Karpas-422 (cell line): ENCODE measurements at regions not wholly inside any gene's neighbourhood (a gene's known extent, or its start where the extent isn't known, plus 50 kb on each side); places are given as distances from the start of the nearest gene placed in this dataset.

Experiments
- DNase-seq: peaks from one replicate; pipeline ENCODE4 v3.0.0-alpha.2; 2015
- H2AFZ ChIP-seq: fragments of 200-600 bp; sonication (generic); 2 replicates; pipeline ENCODE4 v1.6.1; 2014; ENCODE audit warnings: antibody characterized with exemption, low read length, mixed read lengths
- H3K27ac ChIP-seq: fragments of 200-600 bp; sonication (generic); 2 replicates; pipeline ENCODE4 v1.5.1; 2014; ENCODE audit warnings: mild to moderate bottlenecking, low read length, moderate library complexity
- H3K27me3 ChIP-seq: fragments of 200-600 bp; sonication (generic); 2 replicates; pipeline ENCODE4 v1.6.1; 2014; ENCODE audit warnings: low read length, mixed read lengths
- H3K36me3 ChIP-seq: fragments of 200-600 bp; sonication (generic); 2 replicates; pipeline ENCODE4 v1.6.1; 2014; ENCODE audit warnings: low read length, mixed read lengths; ENCODE audit not compliant: insufficient read depth
- H3K4me1 ChIP-seq: fragments of 200-600 bp; sonication (generic); 2 replicates; pipeline ENCODE4 v1.6.1; 2014; ENCODE audit warnings: mild to moderate bottlenecking, low read length, mixed read lengths
- H3K4me2 ChIP-seq: fragments of 200-600 bp; sonication (generic); 2 replicates; pipeline ENCODE4 v1.6.1; 2014; ENCODE audit warnings: low read length, low read depth, mild to moderate bottlenecking; ENCODE audit not compliant: poor library complexity, severe bottlenecking
- H3K4me3 ChIP-seq: fragments of 200-600 bp; sonication (generic); 2 replicates; pipeline ENCODE4 v1.5.1; 2014; ENCODE audit warnings: mild to moderate bottlenecking, antibody characterized with exemption, low read length, mixed read lengths
- H3K79me2 ChIP-seq: fragments of 200-600 bp; sonication (generic); 2 replicates; pipeline ENCODE4 v1.6.1; 2014; ENCODE audit warnings: mild to moderate bottlenecking, low read length, mixed read lengths
- H3K9ac ChIP-seq: fragments of 200-600 bp; sonication (generic); 2 replicates; pipeline ENCODE4 v1.6.0; 2014; ENCODE audit warnings: low read length
- H3K9me2 ChIP-seq: fragments of 200-600 bp; sonication (generic), shearing (Covaris generic); replicated peaks from 2 replicates; pipeline ENCODE4 v1.6.0; 2014; ENCODE audit warnings: mild to moderate bottlenecking, low read length, moderate library complexity; ENCODE audit not compliant: insufficient read depth
- H3K9me3 ChIP-seq: fragments of 300-700, 200-600 bp; sonication (generic); 2 replicates; pipeline ENCODE4 v1.6.1; 2014; ENCODE audit warnings: low read length, mixed read lengths
- H4K20me1 ChIP-seq: fragments of 200-600 bp; sonication (generic); 2 replicates; pipeline ENCODE4 v1.6.1; 2014; ENCODE audit warnings: mild to moderate bottlenecking, antibody characterized with exemption, low read length, low read depth; ENCODE audit not compliant: insufficient read depth

DNA sequence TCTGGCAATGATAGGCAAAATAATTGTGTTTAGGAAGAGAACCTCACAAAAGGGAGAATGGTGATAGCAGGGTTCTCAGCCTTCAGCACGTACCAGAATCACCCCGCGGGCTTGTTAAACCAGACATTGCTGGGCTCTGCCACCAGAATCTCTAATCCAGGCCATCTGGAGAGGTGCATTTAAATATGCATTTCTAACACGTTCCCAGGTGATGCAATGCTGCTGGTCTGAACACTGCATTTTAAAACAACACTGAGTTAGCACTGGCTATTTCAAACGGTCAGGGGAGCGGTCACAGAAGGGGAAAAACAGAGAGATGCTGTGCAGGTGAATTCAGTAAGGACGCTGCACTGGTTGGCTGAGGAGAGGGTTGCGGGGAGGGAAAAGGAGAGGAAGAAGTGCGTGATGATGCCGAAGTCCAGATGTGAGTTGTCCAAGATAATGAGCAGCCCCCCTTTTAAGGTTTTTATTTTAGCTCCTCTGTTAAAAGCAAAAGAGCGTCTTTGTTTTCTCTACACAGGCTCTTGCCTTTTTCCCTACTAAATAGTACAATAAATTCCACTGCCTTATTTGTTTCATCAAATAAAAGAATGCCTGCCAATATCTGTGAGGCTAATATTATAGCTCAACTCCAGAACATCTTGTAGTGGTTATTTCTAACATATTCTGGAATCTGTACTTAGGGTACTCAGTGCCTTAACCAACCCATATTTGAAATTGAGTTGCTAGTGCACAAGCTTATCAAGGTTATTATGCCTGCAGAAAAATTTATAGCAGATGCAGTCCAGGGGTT, 109.6 kb upstream of the POU2AF2 start:
- Histone ChIP-seq H3K9me2 (no peaks in the 10 kb centered on the region), H3K27ac (no peak overlapping the region), H3K9me3 (0 out of 2 replicates have a peak, but pooled peaks cover 4% of the 10 kb centered on the region), H3K4me1 (no peaks in the 10 kb centered on the region), H3K27me3 (peaks cover 7% of the 10 kb centered on the region; the same call in 1 of the 2 replicates), H2AFZ (no peak overlapping the region), H3K9ac (no peak overlapping the region), H3K4me3 (no peak overlapping the region), H3K4me2 (no peak overlapping the region), H3K79me2 (no peaks in the 10 kb centered on the region), H4K20me1 (no peaks in the 10 kb centered on the region; the same call in 1 of the 2 replicates), H3K36me3 (no peaks in the 10 kb centered on the region)
- DNase-seq, result no peak

DNA sequence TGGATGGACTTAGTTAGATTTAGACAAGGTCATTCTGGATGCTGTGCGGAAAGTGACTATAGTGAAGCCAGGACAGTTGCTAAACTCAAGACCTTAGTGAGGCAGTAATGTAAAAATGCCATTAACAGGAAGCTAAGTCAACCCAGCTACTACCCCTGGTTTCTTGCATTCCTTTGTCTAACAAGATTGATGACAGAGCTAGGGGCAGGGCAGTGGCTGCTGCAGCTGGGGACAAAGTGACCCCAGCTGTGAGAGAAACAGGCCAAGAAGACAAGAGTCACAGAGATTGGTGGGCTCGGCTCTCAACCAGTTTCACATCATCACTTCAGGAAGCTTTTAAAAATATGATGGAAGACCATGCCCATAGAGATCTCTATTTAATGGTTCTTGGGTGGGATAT, 110.4 kb upstream of the POU2AF2 start:
- Histone ChIP-seq H3K9me2 (no peaks in the 10 kb centered on the region), H3K4me3 (no peak overlapping the region), H3K79me2 (no peaks in the 10 kb centered on the region), H3K4me1 (no peaks in the 10 kb centered on the region), H3K9ac (no peak overlapping the region), H3K4me2 (no peak overlapping the region), H3K9me3 (0 out of 2 replicates have a peak, but pooled peaks cover 4% of the 10 kb centered on the region), H3K36me3 (no peaks in the 10 kb centered on the region), H3K27ac (no peak overlapping the region), H2AFZ (no peak overlapping the region), H4K20me1 (no peaks in the 10 kb centered on the region; the same call in 1 of the 2 replicates), H3K27me3 (peaks cover 7% of the 10 kb centered on the region; the same call in 1 of the 2 replicates)
- no peak for DNase-seq

DNA sequence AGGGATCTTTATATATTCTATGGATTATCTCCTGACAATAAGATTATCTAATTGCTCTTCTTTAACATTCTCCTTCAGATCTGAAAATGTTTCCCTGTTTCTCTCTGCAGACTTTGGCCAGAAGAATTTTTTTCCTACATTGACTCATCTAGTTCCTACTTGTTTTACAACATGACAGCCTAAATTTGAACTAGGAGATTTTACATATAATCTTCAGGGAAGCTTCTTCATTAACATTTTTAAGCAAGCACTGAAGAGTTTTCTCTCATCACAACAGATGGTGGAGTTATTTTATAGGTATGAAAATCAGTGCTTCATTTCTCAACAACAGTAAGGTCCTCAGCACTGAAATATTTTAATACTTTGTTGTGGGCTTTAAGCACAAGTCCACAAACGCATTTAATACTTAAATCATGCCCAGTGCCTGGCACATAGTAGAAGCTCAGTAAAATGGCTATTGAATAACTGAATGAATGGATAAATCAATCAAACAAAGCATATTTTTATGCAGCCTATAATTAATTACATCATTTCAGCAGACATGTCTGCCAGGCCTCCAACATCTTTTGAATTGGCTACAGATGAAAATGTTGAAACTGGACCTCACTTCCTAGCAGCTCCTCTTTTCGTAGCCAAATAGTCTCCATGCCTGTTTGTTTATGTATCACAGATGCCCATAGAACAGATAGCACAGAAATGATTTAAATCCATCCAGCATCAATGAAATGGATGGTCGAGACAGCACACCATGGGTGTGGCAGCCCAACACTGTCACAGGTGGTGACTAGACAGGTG, 117.3 kb upstream of the POU2AF2 start:
- H3K4me1 ChIP-seq, result no peaks in the 10 kb centered on the region
- H3K4me2 ChIP-seq, result no peak overlapping the region
- H3K9me3 ChIP-seq, result 0 out of 2 replicates have a peak, but pooled peaks cover 4% of the 10 kb centered on the region
- no peak for DNase-seq
- H3K9ac ChIP-seq, result no peak overlapping the region
- H3K27ac ChIP-seq, result no peak overlapping the region
- H3K27me3 ChIP-seq, result 0 out of 2 replicates have a peak, but pooled peaks cover 10% of the 10 kb centered on the region
- H3K4me3 ChIP-seq, result no peak overlapping the region
- no peak overlapping the region for H2AFZ ChIP-seq
- H3K9me2 ChIP-seq, result no peaks in the 10 kb centered on the region
- no peaks in the 10 kb centered on the region for H3K79me2 ChIP-seq
- no peaks in the 10 kb centered on the region for H3K36me3 ChIP-seq
- no peaks in the 10 kb centered on the region for H4K20me1 ChIP-seq

DNA sequence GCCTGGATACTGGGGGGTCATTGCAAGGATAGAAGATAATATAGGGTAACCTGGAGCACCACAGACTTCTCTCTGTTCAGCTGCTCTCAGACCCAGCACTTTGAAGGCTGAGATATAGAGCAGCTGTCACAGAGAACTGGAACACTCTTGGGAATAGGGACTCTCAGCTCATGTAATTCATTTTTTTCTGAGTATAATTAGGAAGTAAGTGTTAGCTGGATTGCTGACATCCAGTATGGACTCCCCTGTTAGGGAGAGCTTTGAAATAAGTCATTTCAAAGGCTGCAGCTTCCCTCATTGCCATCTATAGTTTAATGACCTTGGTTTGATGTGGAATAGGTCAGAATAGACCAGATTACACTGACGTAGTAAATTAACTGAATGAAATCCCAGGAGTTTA, 120.8 kb upstream of the POU2AF2 start:
- no peak overlapping the region for H3K4me3 ChIP-seq
- H3K4me2 ChIP-seq, result no peak overlapping the region
- no peaks in the 10 kb centered on the region for H3K79me2 ChIP-seq
- H3K9me2 ChIP-seq, result no peaks in the 10 kb centered on the region
- no peaks in the 10 kb centered on the region for H4K20me1 ChIP-seq
- 0 out of 2 replicates have a peak, but pooled peaks cover 4% of the 10 kb centered on the region for H3K27me3 ChIP-seq
- no peaks in the 10 kb centered on the region for H3K36me3 ChIP-seq
- peaks cover 3% of the 10 kb centered on the region; the same call in 1 of the 2 replicates for H3K4me1 ChIP-seq
- no peak overlapping the region for H3K27ac ChIP-seq
- H2AFZ ChIP-seq, result no peak overlapping the region
- H3K9me3 ChIP-seq, result no peaks in the 10 kb centered on the region
- no peak overlapping the region for H3K9ac ChIP-seq
- no peak for DNase-seq

DNA sequence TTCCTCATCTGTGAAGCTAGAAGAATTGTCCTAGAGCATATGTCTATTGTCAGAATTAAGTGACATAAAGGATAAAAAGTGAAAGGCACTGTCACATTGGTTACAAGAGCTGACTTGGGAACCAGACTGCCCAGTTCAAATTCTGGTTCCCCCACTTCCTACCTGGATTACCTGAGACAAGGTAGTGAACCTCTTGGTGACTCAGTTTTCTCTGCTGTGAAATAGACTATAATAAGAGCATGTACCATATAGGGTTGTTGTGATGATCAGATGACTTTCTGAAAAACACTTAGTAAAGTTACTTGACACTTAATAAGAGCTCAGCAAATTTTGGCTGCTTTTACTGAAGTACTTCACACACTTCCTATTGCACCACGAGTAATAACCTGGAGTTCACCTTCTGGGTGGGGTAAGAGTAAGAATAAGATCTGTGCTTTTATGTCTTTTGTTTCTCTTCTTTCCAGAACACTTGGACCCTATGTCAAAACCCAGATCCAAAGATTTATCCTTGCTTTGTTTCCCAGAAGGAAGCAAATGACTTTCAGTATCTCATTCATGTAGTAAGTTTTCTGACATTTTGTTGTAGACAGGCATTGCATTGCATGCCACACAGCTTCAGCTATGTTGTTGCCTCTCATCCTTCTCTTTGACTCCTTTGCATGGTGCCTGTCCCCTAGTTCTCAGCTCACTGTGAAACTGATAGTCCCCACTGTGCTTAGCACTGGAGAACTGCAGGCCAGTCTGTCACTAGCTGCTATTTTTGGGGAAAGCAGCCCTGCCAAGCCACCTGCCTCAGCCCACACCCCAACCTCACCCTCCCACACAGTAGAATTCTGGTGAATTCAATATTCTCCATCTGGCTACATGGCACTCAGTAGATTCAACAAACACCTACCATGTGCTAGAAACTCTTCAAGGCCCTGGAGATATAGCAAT, 121.8 kb upstream of the POU2AF2 start:
- H3K9me2 ChIP-seq, result no peaks in the 10 kb centered on the region
- H3K27me3 ChIP-seq, result 0 out of 2 replicates have a peak, but pooled peaks cover 4% of the 10 kb centered on the region
- H3K9ac ChIP-seq, result no peak overlapping the region
- H3K79me2 ChIP-seq, result no peaks in the 10 kb centered on the region
- H3K36me3 ChIP-seq, result no peaks in the 10 kb centered on the region
- peaks cover 3% of the 10 kb centered on the region; the same call in 1 of the 2 replicates for H3K4me1 ChIP-seq
- no peak overlapping the region for H3K4me3 ChIP-seq
- no peak overlapping the region for H3K4me2 ChIP-seq
- H3K27ac ChIP-seq, result no peak overlapping the region
- H2AFZ ChIP-seq, result no peak overlapping the region
- no peaks in the 10 kb centered on the region for H3K9me3 ChIP-seq
- H4K20me1 ChIP-seq, result no peaks in the 10 kb centered on the region
- no peak for DNase-seq

DNA sequence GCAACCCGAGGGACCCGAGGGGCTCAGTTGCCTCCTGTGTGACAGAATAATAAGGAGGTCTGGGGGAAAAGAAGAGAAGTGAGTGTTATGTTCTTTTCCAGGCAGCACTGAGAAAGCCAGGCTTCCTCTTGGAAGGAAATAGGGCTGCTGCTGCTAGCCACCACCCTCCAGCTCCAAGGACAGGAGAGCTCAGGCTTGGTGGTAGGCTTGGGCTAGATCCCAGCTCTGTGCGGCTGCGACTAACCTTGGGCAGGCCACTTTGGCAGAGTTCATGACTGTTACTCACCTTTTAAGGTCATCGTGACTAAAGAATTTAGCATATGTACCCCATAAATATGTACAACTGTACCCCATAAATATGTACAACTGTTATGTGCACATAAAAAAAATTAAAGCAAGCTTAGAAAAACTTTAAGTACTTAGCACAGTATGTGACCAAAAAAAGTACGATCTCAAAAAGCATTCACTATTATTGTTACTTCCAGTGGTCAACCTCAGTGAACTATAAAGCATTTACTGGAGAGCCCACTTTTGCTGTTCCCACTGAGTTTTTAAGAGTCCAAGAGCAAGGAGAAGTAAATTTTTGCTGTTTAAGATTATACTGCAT, 124.7 kb upstream of the POU2AF2 start:
- H3K4me2 ChIP-seq, result no peak overlapping the region
- DNase-seq, result no peak
- no peak overlapping the region for H2AFZ ChIP-seq
- no peaks in the 10 kb centered on the region for H3K9me2 ChIP-seq
- H3K9ac ChIP-seq, result no peak overlapping the region
- H3K9me3 ChIP-seq, result no peaks in the 10 kb centered on the region
- no peak overlapping the region for H3K27ac ChIP-seq
- H3K27me3 ChIP-seq, result 0 out of 2 replicates have a peak, but pooled peaks cover 4% of the 10 kb centered on the region
- H3K4me1 ChIP-seq, result peaks cover 3% of the 10 kb centered on the region; the same call in 1 of the 2 replicates
- H3K36me3 ChIP-seq, result no peaks in the 10 kb centered on the region
- no peaks in the 10 kb centered on the region for H4K20me1 ChIP-seq
- no peaks in the 10 kb centered on the region for H3K79me2 ChIP-seq
- no peak overlapping the region for H3K4me3 ChIP-seq

DNA sequence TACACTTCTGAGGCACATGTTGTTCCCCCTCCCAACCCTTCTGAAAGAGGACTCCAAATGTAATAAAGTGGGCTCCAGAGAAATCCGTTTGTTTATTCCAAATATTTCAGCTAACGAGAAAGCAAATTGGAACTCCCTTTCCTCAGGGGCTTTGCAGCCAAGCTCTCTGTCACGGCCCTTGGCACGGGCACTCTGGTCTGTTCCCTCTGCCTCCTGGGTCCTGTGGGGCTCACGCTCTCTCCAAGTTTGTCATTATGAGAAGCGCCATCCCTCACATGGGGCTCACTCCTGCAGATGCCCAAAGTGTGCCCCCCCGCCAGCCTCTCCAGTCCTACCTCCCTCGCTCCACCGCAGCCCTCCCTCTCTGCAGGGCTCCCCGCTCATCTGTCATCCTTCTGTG, 125.4 kb upstream of the POU2AF2 start:
- Histone ChIP-seq H3K27ac (no peak overlapping the region), H3K9me3 (no peaks in the 10 kb centered on the region), H3K4me1 (peaks cover 3% of the 10 kb centered on the region; the same call in 1 of the 2 replicates), H3K79me2 (no peaks in the 10 kb centered on the region), H2AFZ (no peak overlapping the region), H3K27me3 (0 out of 2 replicates have a peak, but pooled peaks cover 2% of the 10 kb centered on the region), H3K9ac (no peak overlapping the region), H3K36me3 (no peaks in the 10 kb centered on the region), H3K4me3 (no peak overlapping the region), H3K9me2 (no peaks in the 10 kb centered on the region), H3K4me2 (no peak overlapping the region), H4K20me1 (no peaks in the 10 kb centered on the region)
- DNase-seq, result no peak
